HEK293T (cell line): ENCODE measurements at regions not wholly inside any gene's neighbourhood (a gene's known extent, or its start where the extent isn't known, plus 50 kb on each side); places are given as distances from the start of the nearest gene placed in this dataset.

ENCODE experiments used
- ARNT ChIP-seq: fragments of 450-650 bp; IDR thresholded peaks from 2 replicates; pipeline ENCODE4 v1.6.1; 2017; ENCODE audit warnings: mild to moderate bottlenecking
- BHLHE40 ChIP-seq: fragments of 450-650 bp; IDR thresholded peaks from 2 replicates; pipeline ENCODE4 v1.6.1; 2016; ENCODE audit warnings: mild to moderate bottlenecking, moderate library complexity, borderline replicate concordance
- ELF4 ChIP-seq: fragments of 450-650 bp; IDR thresholded peaks from 2 replicates; pipeline ENCODE4 v1.6.1; 2017; ENCODE audit warnings: antibody characterized with exemption
- FOXA1 ChIP-seq: fragments of 450-650 bp; IDR thresholded peaks from 2 replicates; pipeline ENCODE4 v1.6.1; 2016; ENCODE audit warnings: mild to moderate bottlenecking
- FOXK2 ChIP-seq: fragments of 450-650 bp; IDR thresholded peaks from 2 replicates; pipeline ENCODE4 v1.6.1; 2016; ENCODE audit warnings: mild to moderate bottlenecking
- FOXM1 ChIP-seq: fragments of 450-650 bp; IDR thresholded peaks from 2 replicates; pipeline ENCODE4 v1.6.1; 2017; ENCODE audit warnings: mild to moderate bottlenecking, borderline replicate concordance
- L3MBTL2 ChIP-seq: fragments of 450-650 bp; conservative IDR thresholded peaks from 2 replicates; pipeline ENCODE4 v1.6.1; 2016; ENCODE audit warnings: mild to moderate bottlenecking
- LEF1 ChIP-seq: fragments of 450-650 bp; IDR thresholded peaks from 2 replicates; pipeline ENCODE4 v1.6.1; 2017; ENCODE audit warnings: mild to moderate bottlenecking, borderline replicate concordance
- SP1 ChIP-seq: fragments of 450-650 bp; IDR thresholded peaks from 2 replicates; pipeline ENCODE4 v1.6.1; 2017
- TARDBP ChIP-seq: fragments of 450-650 bp; IDR thresholded peaks from 2 replicates; pipeline ENCODE4 v1.6.1; 2016

GRCh38 chr6:147944122-147944521, 398.5 kb upstream of the SASH1 start:
- TF ChIP-seq BHLHE40 (no peak), L3MBTL2 (no peak), FOXK2 (no peak), SP1 (no peak), ELF4 (no peak), ARNT (no peak), TARDBP (no peak), FOXA1 (no peak), FOXM1 (no peak), LEF1 (no peak)
